Peyer's patch (tissue), 4 donors: ENCODE measurements at regions not wholly inside any gene's neighbourhood (a gene's known extent, or its start where the extent isn't known, plus 50 kb on each side); places are given as distances from the start of the nearest gene placed in this dataset.

Experiments
- CTCF ChIP-seq, 6 experiments: fragments of 450-650 bp in 4 of 6; fragments of 200-600 bp in 2 of 6; sonication (generic) in 1 of 6; IDR thresholded peaks; one replicate each; pipeline ENCODE4 v1.5.1; 2017 to 2019; ENCODE audit warnings: antibody characterized with exemption in 6 of 6, mild to moderate bottlenecking in 3 of 6, moderate library complexity in 1 of 6
- POLR2A ChIP-seq, 2 donors: fragments of 450-650 bp; IDR thresholded peaks; one replicate each; pipeline ENCODE4 v1.5.1; 2017; ENCODE audit warnings: antibody characterized with exemption in 2 of 2, mild to moderate bottlenecking in 2 of 2, moderate library complexity in 2 of 2

- no peak for TF ChIP-seq CTCF (IDR thresholded peaks at IDR 0.05)
- no peak for TF ChIP-seq POLR2A (IDR thresholded peaks at IDR 0.05)
These were observed 80.5 kb upstream of the PRKG1 start for GRCh38 chr10:50993771-50994251.
